ENCODE measurements at regions not wholly inside any gene's neighbourhood (a gene's known extent, or its start where the extent isn't known, plus 50 kb on each side); places are given as distances from the start of the nearest gene placed in this dataset.

- Histone ChIP-seq H3K79me1 (ENCODE audit: low read depth, low read length) (no peaks in the 10 kb centered on the region), H3K79me2 (ENCODE audit: control insufficient read depth in 1 of 2, insufficient read depth in 2 of 2, low read length in 2 of 2) (no peaks in the 10 kb centered on the region), H3K56ac (replicated peaks; ENCODE audit: insufficient read length, low read depth, low read length) (no peak overlapping the region), H4K8ac (ENCODE audit: extremely low read depth, insufficient read depth, low read length) (peak overlapping the region; percentile 43), H4K5ac (ENCODE audit: insufficient read length, low read depth, low read length) (no peak overlapping the region), H3K14ac (ENCODE audit: insufficient read length) (no peak overlapping the region), H3K36me3 (ENCODE audit: control insufficient read depth in 2 of 4, insufficient read depth in 4 of 4, low read length in 3 of 4) (no peaks in the 10 kb centered on the region), H2BK20ac (ENCODE audit: low read length) (no peak overlapping the region), H3K9me3 (ENCODE audit: insufficient read depth in 2 of 2, low read depth in 1 of 2, low read length in 1 of 2) (no peaks in the 10 kb centered on the region), H3K4me3 (ENCODE audit: extremely low read depth in 1 of 4, insufficient read depth in 2 of 4, low read depth in 3 of 4, low read length in 4 of 4) (no peak overlapping the region), H3K23ac (ENCODE audit: insufficient read length) (no peak overlapping the region), H4K91ac (replicated peaks; ENCODE audit: insufficient read length, low read length) (no peak overlapping the region), H3K27ac (ENCODE audit: low read depth, low read length) (no peak overlapping the region), H4K20me1 (replicated peaks in 1 of 2; ENCODE audit: control insufficient read depth in 1 of 2, insufficient read depth in 2 of 2, low read length in 2 of 2) (no peaks in the 10 kb centered on the region), H3K4ac (replicated peaks; ENCODE audit: insufficient read length, low read depth, low read length) (no peak overlapping the region), H3K18ac (ENCODE audit: extremely low read depth, low read length) (no peak overlapping the region), H3K4me1 (replicated peaks in 1 of 4; ENCODE audit: control insufficient read depth in 3 of 4, insufficient read depth in 4 of 4, low read length in 3 of 4) (no peaks in the 10 kb centered on the region), H3K4me2 (ENCODE audit: insufficient read depth in 1 of 2, low read depth in 2 of 2, low read length in 2 of 2) (no peak overlapping the region), H2BK15ac (ENCODE audit: low read length) (no peak overlapping the region), H2BK5ac (ENCODE audit: low read depth, low read length) (no peak overlapping the region), H2BK120ac (replicated peaks; ENCODE audit: low read depth, low read length) (no peak overlapping the region), H3K23me2 (ENCODE audit: low read depth, low read length) (no peaks in the 10 kb centered on the region), H2AK5ac (ENCODE audit: low read depth, low read length) (no peak overlapping the region), H3K9ac (replicated peaks in 1 of 4; ENCODE audit: extremely low read depth in 1 of 4, low read depth in 3 of 4, low read length in 3 of 4) (no peak overlapping the region), H2BK12ac (ENCODE audit: low read depth, low read length) (no peak overlapping the region), H2AFZ (ENCODE audit: low read length) (no peak overlapping the region), H3K27me3 (replicated peaks in 1 of 4; ENCODE audit: control insufficient read depth in 3 of 4, extremely low read depth in 1 of 4, insufficient read depth in 3 of 4, low read length in 3 of 4) (no peaks in the 10 kb centered on the region)
- no peak for FAIRE-seq
- WGBS, 2 experiments (ENCODE audit: extremely low coverage in 1 of 2, insufficient coverage in 1 of 2, insufficient read length in 1 of 2, insufficient replicate concordance in 2 of 2, low coverage in 1 of 2, low lambda C conversion rate in 2 of 2, missing lambda C conversion rate in 1 of 2): 88% methylated on average over 10 of the region's 10 CpGs; no CpG with 5 or more reads in 1 of the 2 experiments
- DNase-seq (ENCODE audit: low read depth in 1 of 2, low spot score in 2 of 2): no peak
- ChIA-PET CTCF (ENCODE audit: partially characterized antibody) (interaction anchor here (0.8 to 3.9 kb wide), 37 partner anchors 12 to 1254 kb away, joined by 3 to 35 read pairs (median 3); no protein-coding TSS in a partner anchor), POLR2A (ENCODE audit: partially characterized antibody) (no interaction called here)
- TF ChIP-seq SRF (IDR thresholded peaks at IDR 0.05; ENCODE audit: low read depth, low read length) (no peak), TEAD4 (IDR thresholded peaks at IDR 0.05; ENCODE audit: low read depth, low read length) (no peak), SUZ12 (IDR thresholded peaks at IDR 0.05; ENCODE audit: low read length) (no peak), KDM5A (IDR thresholded peaks at IDR 0.05; ENCODE audit: low read length) (no peak), POLR2AphosphoS5 (IDR thresholded peaks at IDR 0.05; ENCODE audit: low read depth, low read length) (no peak)
Observed at GRCh38 chr10:30752481-30752881, 122.9 kb upstream of the LYZL2 start.

All from H1 (cell line).